Amygdala (tissue), 56 donors: ENCODE measurements at regions not wholly inside any gene's neighbourhood (a gene's known extent, or its start where the extent isn't known, plus 50 kb on each side); places are given as distances from the start of the nearest gene placed in this dataset.
"Not testable (repeated sequence)": the region's sequence is repeated elsewhere in the genome, so short reads cannot be mapped to it uniquely, and the experiment has no call there.

Source experiments
- DNase-seq, 56 donors: peaks; one replicate each; lab custom pipeline; 2025; lab: John Stamatoyannopoulos, UW

DNA sequence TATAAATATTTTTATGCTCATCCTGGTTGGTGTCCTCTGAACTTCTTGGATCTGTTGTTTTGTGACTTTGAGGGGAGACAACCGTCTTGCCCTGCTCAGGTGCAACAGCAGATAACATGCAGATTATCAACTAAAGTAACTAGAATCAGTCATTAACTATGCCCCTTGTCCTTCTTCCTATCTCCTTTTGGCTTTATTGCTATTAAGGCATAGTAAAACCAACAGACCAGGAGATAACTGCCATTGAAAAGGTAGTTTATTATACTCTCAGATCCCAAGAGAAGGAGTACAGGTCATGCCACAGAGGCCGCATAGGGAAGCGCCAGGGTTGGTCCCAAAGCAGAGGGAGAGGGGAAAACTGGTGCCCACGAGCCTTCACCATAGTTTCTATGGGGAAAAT is 418.2 kb downstream of the GJA1 start:
- no peak for DNase-seq

GRCh38 chr6:121855521-121855920 is 420.1 kb downstream of the GJA1 start:
- no peak for DNase-seq

DNA sequence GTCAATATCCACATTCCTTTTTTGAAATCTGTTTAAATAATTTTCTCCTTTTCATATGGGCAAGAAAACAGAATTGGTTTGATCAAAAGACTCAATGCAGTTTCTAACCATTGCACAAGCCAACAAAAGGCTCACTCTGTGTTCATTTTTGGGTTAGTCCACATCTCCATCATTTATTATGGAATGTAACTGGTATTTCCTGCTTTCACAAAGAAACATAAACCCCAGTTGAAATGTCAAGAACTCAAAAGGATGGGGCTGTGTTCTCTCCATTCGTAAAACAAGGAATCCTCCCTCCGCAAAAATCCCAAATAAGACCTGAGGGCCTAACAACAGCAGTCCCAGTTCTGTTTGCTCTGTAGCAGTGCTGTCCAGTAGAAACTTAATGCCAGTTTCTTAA is 420.9 kb downstream of the GJA1 start:
- DNase-seq: no peak

GRCh38 chr6:121857551-121857950 is 422.1 kb downstream of the GJA1 start:
- no peak for DNase-seq

DNA sequence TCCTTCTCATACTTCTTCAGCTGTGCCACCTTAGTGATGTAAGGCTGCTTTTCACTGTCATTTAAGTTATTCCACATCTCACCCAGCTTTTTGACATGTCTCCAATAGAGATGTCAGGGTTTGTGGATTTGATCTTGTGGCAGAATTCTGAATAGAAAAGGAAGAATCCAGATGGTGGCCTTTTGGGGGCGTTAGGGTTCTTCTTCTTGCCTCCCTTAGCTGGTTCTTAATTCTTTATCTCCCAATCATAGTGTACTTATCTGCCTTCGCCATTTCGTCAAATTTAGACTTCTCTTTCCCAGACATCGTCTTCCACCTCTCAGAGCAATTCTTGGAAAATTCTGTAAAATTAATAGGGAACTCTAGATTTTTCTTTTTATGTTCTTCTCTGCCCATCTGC is 422.9 kb downstream of the GJA1 start:
- no peak for DNase-seq

DNA sequence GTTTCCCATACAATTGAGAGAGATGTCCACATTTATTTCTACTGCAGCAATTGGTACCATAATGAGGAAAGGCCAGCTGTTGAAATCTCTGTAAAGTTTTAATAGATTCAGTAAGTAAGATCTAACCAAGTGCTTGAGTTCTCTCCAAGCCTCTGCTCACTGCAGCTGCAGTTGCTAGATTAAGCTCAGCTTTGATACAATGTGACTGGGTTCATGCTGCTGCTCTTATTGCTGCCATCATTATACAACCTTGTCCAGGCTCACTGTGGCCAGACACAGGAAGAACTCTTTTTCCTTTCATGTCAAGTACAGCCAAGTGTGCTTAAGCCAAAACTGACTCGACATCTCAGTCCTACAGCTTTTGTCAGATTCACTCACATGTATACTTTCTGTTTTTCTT is 423.5 kb downstream of the GJA1 start:
- no peak for DNase-seq

- no peak for DNase-seq
Measured at GRCh38 chr6:121865811-121866210, 430.4 kb downstream of the GJA1 start.

DNA sequence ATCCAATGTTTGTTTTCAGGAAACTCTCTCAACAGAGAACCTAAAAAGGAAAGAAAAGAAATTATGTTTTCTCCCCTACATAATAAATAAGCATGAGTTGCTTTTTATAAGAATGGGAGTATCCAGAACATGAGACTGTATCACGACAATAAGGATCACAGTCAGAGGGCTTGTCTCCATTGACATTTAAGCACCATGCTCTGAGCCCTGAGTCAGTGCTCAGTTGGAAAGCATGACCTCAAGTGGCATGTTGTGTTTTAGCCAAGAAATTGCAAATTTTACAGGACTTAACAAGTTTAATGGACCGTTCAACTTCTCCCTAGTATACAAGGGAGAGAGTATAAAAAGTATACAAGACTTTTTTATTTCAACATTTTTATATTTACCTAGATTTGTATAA is 431.6 kb downstream of the GJA1 start:
- DNase-seq: no peak

DNA sequence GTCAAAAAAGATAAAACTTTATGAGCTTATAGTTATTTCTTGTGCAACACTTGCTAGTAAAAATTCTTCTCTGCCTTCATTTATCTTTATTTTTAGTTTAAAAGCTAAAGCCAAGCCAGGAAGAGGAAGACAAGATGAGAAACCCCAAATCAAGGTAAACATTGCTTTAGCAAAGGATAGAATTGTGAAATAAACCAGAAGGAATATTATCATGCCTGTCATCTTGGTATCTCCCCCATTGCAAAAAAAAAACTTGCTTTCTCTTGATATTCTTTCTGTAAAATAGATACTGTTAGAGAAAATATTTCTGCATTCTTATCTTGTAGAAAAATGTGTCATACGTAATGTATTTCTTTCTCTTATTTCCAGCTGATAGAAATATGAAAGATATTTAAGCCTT is 432.8 kb downstream of the GJA1 start:
- no peak for DNase-seq

GRCh38 chr6:121873595-121873994 is 438.1 kb downstream of the GJA1 start:
- DNase-seq: no peak

- DNase-seq: no peak
Measured at GRCh38 chr6:121876721-121877120, 441.3 kb downstream of the GJA1 start.

GRCh38 chr6:121879149-121879548 is 443.7 kb downstream of the GJA1 start:
- DNase-seq: no peak

- no peak for DNase-seq
Measured at GRCh38 chr6:121880831-121881230, 445.4 kb downstream of the GJA1 start.

DNA sequence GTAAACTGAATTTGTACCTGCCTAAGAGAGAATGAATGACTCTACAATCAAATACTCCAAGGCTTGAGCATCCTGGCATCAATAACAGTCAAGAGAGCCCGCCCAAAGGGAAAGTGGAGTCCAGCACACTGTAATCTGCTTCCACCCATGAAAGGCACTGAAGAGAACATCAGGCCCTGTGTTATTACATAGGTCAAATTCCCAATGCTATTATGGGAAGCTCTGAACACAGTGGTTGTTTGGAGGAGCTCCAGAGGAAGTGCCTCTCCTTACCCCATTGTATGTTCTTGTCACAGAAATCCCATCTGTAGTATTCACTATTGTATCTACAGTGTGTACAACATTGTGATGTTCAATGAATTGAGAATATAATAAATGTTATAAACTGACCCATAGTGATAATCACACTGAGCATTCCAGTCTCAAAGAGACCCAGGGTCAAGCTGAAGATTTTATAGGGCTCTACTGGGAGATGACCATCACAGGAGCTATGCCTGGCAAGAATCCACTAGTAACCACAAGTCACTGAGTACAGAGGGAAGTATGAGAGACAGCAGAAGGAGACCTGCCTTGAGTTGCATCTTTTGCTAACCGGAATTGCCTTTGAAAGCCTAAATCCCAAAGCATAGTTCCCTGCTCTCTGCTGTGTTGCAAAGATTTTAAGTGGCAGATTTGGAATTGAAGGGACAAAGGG is 446.7 kb downstream of the GJA1 start:
- no peak for DNase-seq

DNA sequence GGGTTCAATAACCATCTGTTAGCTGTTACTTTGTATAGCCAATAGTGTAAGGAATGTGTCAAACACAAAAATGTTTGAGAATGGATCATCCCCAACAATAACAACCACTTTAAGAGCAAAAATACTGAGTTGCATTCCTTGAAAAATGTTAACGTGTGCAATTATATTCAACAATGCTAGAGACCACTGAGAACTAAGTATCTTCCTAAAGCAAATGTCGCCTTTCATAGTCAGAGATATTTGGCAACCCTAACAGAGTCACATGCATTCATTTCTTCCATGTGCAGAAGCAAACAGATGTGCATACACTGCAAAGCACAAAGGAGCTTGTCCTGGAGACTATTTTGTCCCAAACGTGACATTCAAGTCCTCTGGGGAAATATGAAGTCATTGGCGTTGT is 448.6 kb downstream of the GJA1 start:
- no peak for DNase-seq

- DNase-seq: no peak
Measured at GRCh38 chr6:121884620-121885019, 449.2 kb downstream of the GJA1 start.

- no peak for DNase-seq
Measured at GRCh38 chr6:121885399-121886152, 450.1 kb downstream of the GJA1 start.

DNA sequence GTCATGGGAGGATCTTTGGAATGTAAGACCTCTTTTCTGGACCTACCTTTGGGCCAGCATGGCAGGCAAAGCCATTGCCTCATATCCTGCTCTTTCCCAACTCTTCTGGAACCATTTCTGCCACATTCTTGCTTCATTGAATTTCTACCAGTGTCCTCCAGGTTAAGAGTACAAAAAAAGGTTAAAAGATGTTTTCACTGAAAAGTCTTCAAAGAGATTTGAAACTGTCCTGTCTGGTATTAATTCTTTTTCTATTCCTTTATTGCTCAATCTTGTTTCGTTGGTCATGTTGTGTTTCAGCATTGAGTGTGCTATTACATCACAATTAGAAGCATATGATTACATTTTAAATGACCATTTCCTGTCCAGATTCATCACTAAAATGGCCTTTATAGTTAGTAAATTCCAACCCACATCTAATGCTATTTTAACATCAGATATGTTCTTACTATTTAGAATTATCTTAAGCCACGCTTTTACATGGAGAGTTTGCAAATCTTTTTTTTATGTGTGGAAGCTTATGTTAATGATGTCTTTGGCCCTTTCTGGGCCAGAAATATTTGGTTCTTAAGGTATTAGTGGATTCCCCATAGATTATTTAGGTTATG is 450.9 kb downstream of the GJA1 start:
- DNase-seq: no peak

- no peak for DNase-seq
Measured at GRCh38 chr6:121887724-121888123, 452.3 kb downstream of the GJA1 start.

GRCh38 chr6:121890307-121890910 is 455.0 kb downstream of the GJA1 start:
- no peak for DNase-seq

DNA sequence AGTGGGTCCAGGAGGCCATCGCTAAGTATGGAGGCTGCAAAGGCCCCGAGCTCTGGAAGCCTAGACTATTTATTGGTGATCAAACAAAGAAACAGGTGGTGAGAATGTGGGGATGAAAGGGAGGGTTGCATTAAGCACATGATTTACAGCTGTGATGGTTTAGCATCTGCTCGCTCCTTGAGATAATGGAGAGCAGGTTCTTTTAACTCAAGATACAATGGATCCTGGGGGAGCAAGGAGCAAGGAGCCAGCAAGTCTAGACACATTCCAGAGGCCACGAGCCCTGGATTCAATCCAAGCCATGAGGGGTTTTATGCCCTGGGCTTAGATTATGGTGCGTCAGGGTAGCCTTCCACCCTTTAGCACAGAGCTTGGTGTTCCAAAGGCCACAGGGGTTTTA is 460.3 kb downstream of the GJA1 start:
- not testable (repeated sequence) for DNase-seq

GRCh38 chr6:121896363-121896762 is 460.9 kb downstream of the GJA1 start:
- no peak for DNase-seq
